ENCODE measurements at regions not wholly inside any gene's neighbourhood (a gene's known extent, or its start where the extent isn't known, plus 50 kb on each side); places are given as distances from the start of the nearest gene placed in this dataset.

DNA sequence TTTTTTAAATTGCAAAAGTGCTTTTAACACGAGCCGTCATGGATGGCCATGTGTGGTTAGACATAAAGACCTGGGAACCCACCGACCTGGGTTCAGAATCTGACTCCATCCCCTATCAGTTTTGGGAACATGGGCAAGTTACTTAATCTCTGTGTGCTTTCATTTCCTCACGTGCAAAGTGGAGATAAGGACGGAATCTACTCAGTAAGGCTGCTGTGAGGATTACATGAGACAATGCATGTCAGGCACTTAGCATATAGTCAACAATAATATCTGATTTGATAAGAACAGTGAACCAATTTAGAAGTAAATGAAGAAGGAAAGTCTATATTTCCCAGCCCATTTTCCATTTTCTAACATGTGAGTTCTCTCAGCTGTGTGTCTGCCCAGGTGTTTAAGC, 235.4 kb downstream of the SUDS3 start (continued):
- no peak for TF ChIP-seq ZNF740 (CRISPR knock-in tag; IDR thresholded peaks at IDR 0.05)
- no peak for TF ChIP-seq ZNF740 (tag; IDR thresholded peaks at IDR 0.05)
- TF ChIP-seq BACH1 (tag; IDR thresholded peaks at IDR 0.05), result no peak
- peak; percentile 60 for TF ChIP-seq CBFA2T3 (IDR thresholded peaks at IDR 0.05)
- no peak for TF ChIP-seq JUN (IDR thresholded peaks at IDR 0.05; ENCODE audit: borderline replicate concordance, low read depth, low read length)
- TF ChIP-seq JUN (CRISPR knock-in tag; IDR thresholded peaks at IDR 0.05; ENCODE audit: borderline replicate concordance), result no peak
- no peak for TF ChIP-seq HNRNPK (IDR thresholded peaks at IDR 0.05; ENCODE audit: low read depth, low read length, poor library complexity, severe bottlenecking)
- TF ChIP-seq, protein P1, sequence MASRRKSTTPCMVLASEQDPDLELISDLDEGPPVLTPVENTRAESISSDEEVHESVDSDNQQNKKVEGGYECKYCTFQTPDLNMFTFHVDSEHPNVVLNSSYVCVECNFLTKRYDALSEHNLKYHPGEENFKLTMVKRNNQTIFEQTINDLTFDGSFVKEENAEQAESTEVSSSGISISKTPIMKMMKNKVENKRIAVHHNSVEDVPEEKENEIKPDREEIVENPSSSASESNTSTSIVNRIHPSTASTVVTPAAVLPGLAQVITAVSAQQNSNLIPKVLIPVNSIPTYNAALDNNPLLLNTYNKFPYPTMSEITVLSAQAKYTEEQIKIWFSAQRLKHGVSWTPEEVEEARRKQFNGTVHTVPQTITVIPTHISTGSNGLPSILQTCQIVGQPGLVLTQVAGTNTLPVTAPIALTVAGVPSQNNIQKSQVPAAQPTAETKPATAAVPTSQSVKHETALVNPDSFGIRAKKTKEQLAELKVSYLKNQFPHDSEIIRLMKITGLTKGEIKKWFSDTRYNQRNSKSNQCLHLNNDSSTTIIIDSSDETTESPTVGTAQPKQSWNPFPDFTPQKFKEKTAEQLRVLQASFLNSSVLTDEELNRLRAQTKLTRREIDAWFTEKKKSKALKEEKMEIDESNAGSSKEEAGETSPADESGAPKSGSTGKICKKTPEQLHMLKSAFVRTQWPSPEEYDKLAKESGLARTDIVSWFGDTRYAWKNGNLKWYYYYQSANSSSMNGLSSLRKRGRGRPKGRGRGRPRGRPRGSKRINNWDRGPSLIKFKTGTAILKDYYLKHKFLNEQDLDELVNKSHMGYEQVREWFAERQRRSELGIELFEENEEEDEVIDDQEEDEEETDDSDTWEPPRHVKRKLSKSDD (conservative IDR thresholded peaks at IDR 0.05; ENCODE audit: low read length), result no peak
- TF ChIP-seq BHLHE40 (IDR thresholded peaks at IDR 0.05; ENCODE audit: low read length), result peak; percentile 22; the same call in 1 of the 2 replicates
- no peak for TF ChIP-seq MECOM (CRISPR knock-in tag; IDR thresholded peaks at IDR 0.05)
- no peak for TF ChIP-seq ZNF583 (CRISPR knock-in tag; IDR thresholded peaks at IDR 0.05)
- TF ChIP-seq, protein P2, sequence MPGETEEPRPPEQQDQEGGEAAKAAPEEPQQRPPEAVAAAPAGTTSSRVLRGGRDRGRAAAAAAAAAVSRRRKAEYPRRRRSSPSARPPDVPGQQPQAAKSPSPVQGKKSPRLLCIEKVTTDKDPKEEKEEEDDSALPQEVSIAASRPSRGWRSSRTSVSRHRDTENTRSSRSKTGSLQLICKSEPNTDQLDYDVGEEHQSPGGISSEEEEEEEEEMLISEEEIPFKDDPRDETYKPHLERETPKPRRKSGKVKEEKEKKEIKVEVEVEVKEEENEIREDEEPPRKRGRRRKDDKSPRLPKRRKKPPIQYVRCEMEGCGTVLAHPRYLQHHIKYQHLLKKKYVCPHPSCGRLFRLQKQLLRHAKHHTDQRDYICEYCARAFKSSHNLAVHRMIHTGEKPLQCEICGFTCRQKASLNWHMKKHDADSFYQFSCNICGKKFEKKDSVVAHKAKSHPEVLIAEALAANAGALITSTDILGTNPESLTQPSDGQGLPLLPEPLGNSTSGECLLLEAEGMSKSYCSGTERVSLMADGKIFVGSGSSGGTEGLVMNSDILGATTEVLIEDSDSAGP (CRISPR knock-in tag; IDR thresholded peaks at IDR 0.05), result no peak
- TF ChIP-seq, protein P3, sequence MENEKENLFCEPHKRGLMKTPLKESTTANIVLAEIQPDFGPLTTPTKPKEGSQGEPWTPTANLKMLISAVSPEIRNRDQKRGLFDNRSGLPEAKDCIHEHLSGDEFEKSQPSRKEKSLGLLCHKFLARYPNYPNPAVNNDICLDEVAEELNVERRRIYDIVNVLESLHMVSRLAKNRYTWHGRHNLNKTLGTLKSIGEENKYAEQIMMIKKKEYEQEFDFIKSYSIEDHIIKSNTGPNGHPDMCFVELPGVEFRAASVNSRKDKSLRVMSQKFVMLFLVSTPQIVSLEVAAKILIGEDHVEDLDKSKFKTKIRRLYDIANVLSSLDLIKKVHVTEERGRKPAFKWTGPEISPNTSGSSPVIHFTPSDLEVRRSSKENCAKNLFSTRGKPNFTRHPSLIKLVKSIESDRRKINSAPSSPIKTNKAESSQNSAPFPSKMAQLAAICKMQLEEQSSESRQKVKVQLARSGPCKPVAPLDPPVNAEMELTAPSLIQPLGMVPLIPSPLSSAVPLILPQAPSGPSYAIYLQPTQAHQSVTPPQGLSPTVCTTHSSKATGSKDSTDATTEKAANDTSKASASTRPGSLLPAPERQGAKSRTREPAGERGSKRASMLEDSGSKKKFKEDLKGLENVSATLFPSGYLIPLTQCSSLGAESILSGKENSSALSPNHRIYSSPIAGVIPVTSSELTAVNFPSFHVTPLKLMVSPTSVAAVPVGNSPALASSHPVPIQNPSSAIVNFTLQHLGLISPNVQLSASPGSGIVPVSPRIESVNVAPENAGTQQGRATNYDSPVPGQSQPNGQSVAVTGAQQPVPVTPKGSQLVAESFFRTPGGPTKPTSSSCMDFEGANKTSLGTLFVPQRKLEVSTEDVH (IDR thresholded peaks at IDR 0.05; ENCODE audit: low read depth, partially characterized antibody), result no peak
- no peak for TF ChIP-seq PCBP1 (IDR thresholded peaks at IDR 0.05; ENCODE audit: low read depth, low read length, poor library complexity, severe bottlenecking)
- TF ChIP-seq USF2 (CRISPR knock-in tag; IDR thresholded peaks at IDR 0.05), result no peak
- TF ChIP-seq TAL1 (IDR thresholded peaks at IDR 0.05), result peak; percentile 49; the same call in 1 of the 2 replicates
- no peak for TF ChIP-seq JUNB (CRISPR knock-in tag; conservative IDR thresholded peaks at IDR 0.05)
- TF ChIP-seq, protein P4, sequence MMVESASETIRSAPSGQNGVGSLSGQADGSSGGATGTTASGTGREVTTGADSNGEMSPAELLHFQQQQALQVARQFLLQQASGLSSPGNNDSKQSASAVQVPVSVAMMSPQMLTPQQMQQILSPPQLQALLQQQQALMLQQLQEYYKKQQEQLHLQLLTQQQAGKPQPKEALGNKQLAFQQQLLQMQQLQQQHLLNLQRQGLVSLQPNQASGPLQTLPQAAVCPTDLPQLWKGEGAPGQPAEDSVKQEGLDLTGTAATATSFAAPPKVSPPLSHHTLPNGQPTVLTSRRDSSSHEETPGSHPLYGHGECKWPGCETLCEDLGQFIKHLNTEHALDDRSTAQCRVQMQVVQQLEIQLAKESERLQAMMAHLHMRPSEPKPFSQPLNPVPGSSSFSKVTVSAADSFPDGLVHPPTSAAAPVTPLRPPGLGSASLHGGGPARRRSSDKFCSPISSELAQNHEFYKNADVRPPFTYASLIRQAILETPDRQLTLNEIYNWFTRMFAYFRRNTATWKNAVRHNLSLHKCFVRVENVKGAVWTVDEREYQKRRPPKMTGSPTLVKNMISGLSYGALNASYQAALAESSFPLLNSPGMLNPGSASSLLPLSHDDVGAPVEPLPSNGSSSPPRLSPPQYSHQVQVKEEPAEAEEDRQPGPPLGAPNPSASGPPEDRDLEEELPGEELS (CRISPR knock-in tag; IDR thresholded peaks at IDR 0.05; ENCODE audit: borderline replicate concordance), result no peak
- no peak for TF ChIP-seq DPF2 (IDR thresholded peaks at IDR 0.05)
